HEK293 (cell line): ENCODE measurements at regions not wholly inside any gene's neighbourhood (a gene's known extent, or its start where the extent isn't known, plus 50 kb on each side); places are given as distances from the start of the nearest gene placed in this dataset.

Source experiments
- CTCF ChIA-PET: fragments of 350-600 bp; formaldehyde crosslinking; extraction: SDS; loops from one replicate; lab custom pipeline; 2021; ENCODE audit warnings: antibody characterized with exemption; lab: Yijun Ruan, JAX
- POLR2A ChIA-PET: fragments of 300-600 bp; formaldehyde crosslinking; extraction: SDS; loops from one replicate; lab custom pipeline; 2020; ENCODE audit warnings: antibody characterized with exemption, inconsistent platforms; lab: Yijun Ruan, JAX
- H3K27ac ChIP-seq: fragments of 200-500 bp; sonication (Bioruptor generic); 2 replicates; pipeline ENCODE4 v1.5.1; 2014; ENCODE audit warnings: low read depth, low read length, control low read depth, inconsistent platforms; ENCODE audit errors: extremely low read depth
- H3K36me3 ChIP-seq, 2 experiments: fragments of 200-500 bp in 1 of 2; sonication (Bioruptor generic) in 1 of 2; 1 replicate in 1 of 2; 2 replicates in 1 of 2; pipeline ENCODE4 v1.5.1; 2014 to 2017; ENCODE audit warnings: inconsistent platforms in 2 of 2, low read length in 2 of 2; ENCODE audit not compliant: control insufficient read depth in 2 of 2, insufficient read depth in 1 of 2
- H3K4me1 ChIP-seq: fragments of 200-500 bp; sonication (Bioruptor generic); 2 replicates; pipeline ENCODE4 v1.5.1; 2014; ENCODE audit warnings: mild to moderate bottlenecking, low read length, inconsistent platforms; ENCODE audit not compliant: control insufficient read depth, insufficient read depth
- H3K4me3 ChIP-seq: 2 replicates; pipeline ENCODE4 v1.5.1; 2011; ENCODE audit warnings: low read depth, mild to moderate bottlenecking, control low read depth, low read length, moderate library complexity
- H3K9me3 ChIP-seq: fragments of 200-500 bp; sonication (Bioruptor generic); 2 replicates; pipeline ENCODE4 v1.5.1; 2014; ENCODE audit warnings: low read depth, low read length, inconsistent platforms; ENCODE audit not compliant: control insufficient read depth, insufficient read depth
- BCL6B ChIP-seq: fragments of 450-650 bp; formaldehyde crosslinking; IDR thresholded peaks from 2 replicates; pipeline ENCODE4 v1.5.1; 2017; ENCODE audit warnings: missing biosample characterization, missing genetic modification characterization
- MEIS1 ChIP-seq: sonication (generic); formaldehyde crosslinking; IDR thresholded peaks from 2 replicates; pipeline ENCODE4 v1.8.1; 2022; ENCODE audit warnings: missing genetic modification reagents, mild to moderate bottlenecking, borderline replicate concordance
- RBAK ChIP-seq: fragments of 450-650 bp; formaldehyde crosslinking; IDR thresholded peaks from 2 replicates; pipeline ENCODE4 v1.5.1; 2016; ENCODE audit warnings: missing biosample characterization, missing genetic modification characterization
- SETDB1 ChIP-seq: IDR thresholded peaks from one replicate; pipeline ENCODE4 v1.6.1; 2017; ENCODE audit warnings: mild to moderate bottlenecking, low read length, moderate library complexity, mixed read lengths; ENCODE audit not compliant: insufficient read length
- SP3 ChIP-seq: fragments of 450-650 bp; formaldehyde crosslinking; IDR thresholded peaks from 2 replicates; pipeline ENCODE4 v1.5.1; 2016; ENCODE audit warnings: missing biosample characterization, missing genetic modification characterization
- YY1 ChIP-seq: fragments of 450-650 bp; formaldehyde crosslinking; IDR thresholded peaks from 2 replicates; pipeline ENCODE4 v1.5.1; 2018; ENCODE audit warnings: missing biosample characterization, missing genetic modification characterization
- ZBTB6 ChIP-seq: fragments of 450-650 bp; formaldehyde crosslinking; IDR thresholded peaks from 2 replicates; pipeline ENCODE4 v1.5.1; 2017; ENCODE audit warnings: missing biosample characterization, missing genetic modification characterization
- ZBTB7A ChIP-seq: fragments of 450-650 bp; formaldehyde crosslinking; IDR thresholded peaks from 2 replicates; pipeline ENCODE4 v1.5.1; 2016; ENCODE audit warnings: low read depth, missing biosample characterization, missing genetic modification characterization
- ZNF138 ChIP-seq: fragments of 450-650 bp; formaldehyde crosslinking; IDR thresholded peaks from 2 replicates; pipeline ENCODE4 v1.5.1; 2016; ENCODE audit warnings: missing biosample characterization, missing genetic modification characterization, borderline replicate concordance
- ZNF146 ChIP-seq: fragments of 450-650 bp; formaldehyde crosslinking; IDR thresholded peaks from 2 replicates; pipeline ENCODE4 v1.5.1; 2016; ENCODE audit warnings: missing biosample characterization, missing genetic modification characterization
- ZNF169 ChIP-seq: fragments of 450-650 bp; formaldehyde crosslinking; IDR thresholded peaks from 2 replicates; pipeline ENCODE4 v1.5.1; 2016; ENCODE audit warnings: missing biosample characterization, missing genetic modification characterization
- ZNF37A ChIP-seq: fragments of 450-650 bp; IDR thresholded peaks from 2 replicates; pipeline ENCODE4 v1.5.1; 2018; ENCODE audit warnings: missing biosample characterization, missing genetic modification characterization
- ZNF416 ChIP-seq: fragments of 450-650 bp; formaldehyde crosslinking; IDR thresholded peaks from 2 replicates; pipeline ENCODE4 v1.5.1; 2016; ENCODE audit warnings: missing biosample characterization, missing genetic modification characterization
- ZNF529 ChIP-seq: fragments of 450-650 bp; formaldehyde crosslinking; IDR thresholded peaks from 2 replicates; pipeline ENCODE4 v1.5.1; 2017; ENCODE audit warnings: missing genetic modification characterization, missing biosample characterization; ENCODE audit not compliant: insufficient replicate concordance
- ZNF549 ChIP-seq: fragments of 450-650 bp; IDR thresholded peaks from 2 replicates; pipeline ENCODE4 v1.5.1; 2018; ENCODE audit warnings: missing biosample characterization, missing genetic modification characterization, mild to moderate bottlenecking, inconsistent platforms, moderate library complexity
- ZNF558 ChIP-seq: fragments of 450-650 bp; formaldehyde crosslinking; IDR thresholded peaks from 2 replicates; pipeline ENCODE4 v1.5.1; 2016; ENCODE audit warnings: missing biosample characterization, missing genetic modification characterization
- ZNF658 ChIP-seq: fragments of 450-650 bp; formaldehyde crosslinking; IDR thresholded peaks from 2 replicates; pipeline ENCODE4; 2016; ENCODE audit warnings: missing biosample characterization, missing genetic modification characterization
- ZNF768 ChIP-seq: fragments of 450-650 bp; formaldehyde crosslinking; IDR thresholded peaks from 2 replicates; pipeline ENCODE4 v1.5.1; 2018; ENCODE audit warnings: missing biosample characterization, mild to moderate bottlenecking, missing genetic modification characterization
- ZNF791 ChIP-seq: fragments of 450-650 bp; formaldehyde crosslinking; IDR thresholded peaks from 2 replicates; pipeline ENCODE4 v1.5.1; 2016; ENCODE audit warnings: missing biosample characterization, missing genetic modification characterization
- ZNF830 ChIP-seq: fragments of 450-650 bp; IDR thresholded peaks from 2 replicates; pipeline ENCODE4 v1.5.0; 2018; ENCODE audit warnings: missing biosample characterization, missing genetic modification characterization, low read depth, mild to moderate bottlenecking, moderate library complexity
- ZSCAN23 ChIP-seq: fragments of 450-650 bp; formaldehyde crosslinking; IDR thresholded peaks from 2 replicates; pipeline ENCODE4 v1.5.1; 2016; ENCODE audit warnings: missing biosample characterization, missing genetic modification characterization
- ZXDB ChIP-seq: fragments of 450-650 bp; formaldehyde crosslinking; IDR thresholded peaks from 2 replicates; pipeline ENCODE4 v1.5.1; 2016; ENCODE audit warnings: missing biosample characterization, missing genetic modification characterization
- TF ChIP-seq, protein P1 (sequence below): fragments of 450-650 bp; formaldehyde crosslinking; IDR thresholded peaks from 2 replicates; pipeline ENCODE4 v1.5.1; 2016; ENCODE audit warnings: missing biosample characterization, missing genetic modification characterization

- H3K36me3 ChIP-seq: no peaks in the 10 kb centered on the region
- H3K27ac ChIP-seq: no peak overlapping the region
- CTCF ChIA-PET: interaction anchor here (0.6 kb wide), 1 partner anchor 353 kb away, joined by 3 read pairs; no protein-coding TSS in a partner anchor
- H3K9me3 ChIP-seq: no peaks in the 10 kb centered on the region
- H3K4me3 ChIP-seq: no peak overlapping the region
- TF ChIP-seq ZNF37A (tag by site-specific recombination) (no peak), ZSCAN23 (tag by site-specific recombination) (no peak), SETDB1 (no peak), MEIS1 (CRISPR knock-in tag) (no peak), ZNF169 (no peak), ZNF529 (tag by site-specific recombination) (no peak), ZNF558 (tag by site-specific recombination) (no peak), ZNF791 (tag by site-specific recombination) (no peak), ZXDB (no peak), YY1 (tag by site-specific recombination) (no peak), ZNF416 (tag by site-specific recombination) (no peak), ZNF146 (tag by site-specific recombination) (no peak), SP3 (no peak), ZNF658 (tag by site-specific recombination) (no peak), BCL6B (no peak), ZNF138 (tag by site-specific recombination) (no peak), RBAK (no peak)
- TF ChIP-seq, protein P1, sequence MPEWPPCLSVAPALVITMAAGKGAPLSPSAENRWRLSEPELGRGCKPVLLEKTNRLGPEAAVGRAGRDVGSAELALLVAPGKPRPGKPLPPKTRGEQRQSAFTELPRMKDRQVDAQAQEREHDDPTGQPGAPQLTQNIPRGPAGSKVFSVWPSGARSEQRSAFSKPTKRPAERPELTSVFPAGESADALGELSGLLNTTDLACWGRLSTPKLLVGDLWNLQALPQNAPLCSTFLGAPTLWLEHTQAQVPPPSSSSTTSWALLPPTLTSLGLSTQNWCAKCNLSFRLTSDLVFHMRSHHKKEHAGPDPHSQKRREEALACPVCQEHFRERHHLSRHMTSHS (tag by site-specific recombination): no peak
- TF ChIP-seq, all 188 proteins: peak for 0
- no peaks in the 10 kb centered on the region for H3K4me1 ChIP-seq
- POLR2A ChIA-PET: no interaction called here
These were observed 461.5 kb upstream of the PROX1 start for GRCh38 chr1:213526306-213526705.

DNA sequence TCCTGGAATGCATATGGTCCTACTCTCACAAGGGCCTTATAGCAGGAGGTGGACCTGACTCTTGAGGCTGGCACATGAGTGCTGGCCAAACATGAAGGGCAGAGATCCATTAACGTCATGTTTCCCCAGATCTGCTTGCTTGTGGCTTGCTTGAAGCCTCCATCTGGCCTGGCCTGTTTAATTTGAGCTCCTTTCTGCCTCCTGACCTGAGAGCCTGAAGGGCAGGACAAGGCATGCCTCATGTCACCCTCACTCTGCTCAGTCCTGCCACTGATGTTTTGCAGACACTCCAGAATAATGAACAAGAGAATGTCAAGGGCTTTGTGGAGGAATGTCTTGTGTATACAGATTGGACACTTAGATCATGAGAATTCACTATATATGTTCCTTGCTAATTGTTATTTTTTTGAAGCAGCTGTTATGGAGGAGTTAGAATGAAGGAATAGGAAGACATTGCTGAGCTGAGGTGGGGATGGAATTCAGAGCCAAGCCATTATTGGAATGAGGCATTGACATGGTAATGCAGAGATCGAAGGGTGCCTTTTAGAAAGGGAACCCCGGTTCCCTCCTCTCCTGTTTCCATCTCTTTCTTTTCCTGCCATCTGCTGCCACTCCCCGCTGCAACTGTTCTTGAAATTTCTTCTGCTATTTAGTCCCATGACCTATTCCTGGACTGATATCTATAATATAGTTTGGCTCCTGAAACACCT lies 457.0 kb upstream of the PROX1 start:
- CTCF ChIA-PET: interaction anchor here (0.6 kb wide), 1 partner anchor 21 kb away, joined by 3 read pairs; no protein-coding TSS in a partner anchor
- Histone ChIP-seq H3K9me3 (no peaks in the 10 kb centered on the region), H3K36me3 (no peaks in the 10 kb centered on the region), H3K4me3 (no peak overlapping the region), H3K27ac (no peak overlapping the region), H3K4me1 (no peaks in the 10 kb centered on the region)
- POLR2A ChIA-PET: no interaction called here
- TF ChIP-seq ZNF549 (tag by site-specific recombination): no peak
- TF ChIP-seq ZBTB6: no peak
- no peak for TF ChIP-seq ZNF768 (tag by site-specific recombination)
- no peak for TF ChIP-seq ZNF830 (tag by site-specific recombination)
- TF ChIP-seq ZNF658 (tag by site-specific recombination): no peak
- TF ChIP-seq ZBTB7A: no peak
